Colonic mucosa (tissue), 4 donors: ENCODE measurements at regions not wholly inside any gene's neighbourhood (a gene's known extent, or its start where the extent isn't known, plus 50 kb on each side); places are given as distances from the start of the nearest gene placed in this dataset.

Experiments used
- DNase-seq: peaks from one replicate; pipeline ENCODE4 v3.0.0-alpha.2; 2020
- H3K27ac ChIP-seq: fragments of 200-600 bp; one replicate; pipeline ENCODE4 v1.8.0; 2021
- H3K27me3 ChIP-seq: fragments of 200-600 bp; one replicate; pipeline ENCODE4 v1.8.0; 2021
- H3K36me3 ChIP-seq: fragments of 200-600 bp; one replicate; pipeline ENCODE4 v1.8.0; 2021
- H3K4me1 ChIP-seq: fragments of 200-600 bp; one replicate; pipeline ENCODE4 v1.8.0; 2021; ENCODE audit warnings: mild to moderate bottlenecking
- H3K4me3 ChIP-seq: fragments of 200-600 bp; one replicate; pipeline ENCODE4 v1.8.0; 2021
- H3K9ac ChIP-seq, 2 donors: one replicate each; pipeline ENCODE4 v1.7.0; 2013; ENCODE audit warnings: control low read depth in 2 of 2, low read depth in 2 of 2, low read length in 2 of 2
- H3K9me3 ChIP-seq: fragments of 200-600 bp; one replicate; pipeline ENCODE4 v1.8.0; 2021
- CTCF ChIP-seq: fragments of 200-600 bp; IDR thresholded peaks from one replicate; pipeline ENCODE4 v1.8.0; 2022; ENCODE audit warnings: antibody characterized with exemption, mild to moderate bottlenecking
- intact Hi-C: fragments of 100-400 bp; cut with DNase I; formaldehyde crosslinking; loops from one replicate; pipeline ENCODE4 v1.14.1; 2022
- donor health status: healthy.
- donor health status: DM: no; HTN: no; CAD: no.
- donor health status: DM: no; HTN: no; CAD: no.

DNA sequence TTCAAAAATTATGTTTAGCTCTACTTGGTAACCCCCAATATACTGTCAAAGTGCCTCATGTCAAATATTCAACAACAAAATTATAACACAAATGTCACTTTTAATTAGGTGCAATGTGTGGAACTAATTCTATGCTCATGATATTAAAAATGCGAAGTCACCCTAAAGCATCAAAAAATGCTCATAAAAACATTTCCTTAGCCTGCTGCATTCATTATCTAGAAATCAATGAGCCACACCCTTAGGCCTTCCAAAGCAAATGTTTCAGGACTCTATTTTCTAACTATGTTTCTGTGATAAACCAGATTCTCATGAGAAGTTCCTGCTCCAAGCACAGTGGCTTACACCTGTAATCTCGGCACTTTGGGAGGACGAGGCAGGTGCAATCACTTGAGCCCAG, 75.0 kb upstream of the ANK3 start:
- H3K9ac ChIP-seq: no peak overlapping the region

DNA sequence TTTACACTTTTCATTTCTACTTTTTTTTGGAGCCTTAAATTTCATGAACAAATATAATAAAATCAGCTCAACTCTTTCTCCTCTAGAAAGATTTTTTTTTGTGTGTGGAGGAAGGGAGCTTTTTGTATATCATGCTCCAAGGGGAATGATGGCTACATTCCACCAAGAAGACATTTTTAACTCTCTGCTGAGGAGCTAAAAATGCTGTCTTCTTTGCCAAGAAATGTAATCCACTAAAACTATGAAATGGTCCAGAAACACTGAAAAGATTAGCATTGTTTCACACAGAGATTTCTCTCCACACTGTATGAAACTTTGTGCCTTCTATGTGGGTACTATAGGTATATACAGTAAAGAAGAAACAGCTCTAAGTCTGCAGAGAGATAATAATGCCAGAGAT, 74.1 kb upstream of the ANK3 start:
- H3K9ac ChIP-seq: no peak overlapping the region
- intact Hi-C loops: no loop called here
- TF ChIP-seq CTCF: no peak
- H3K36me3 ChIP-seq: no peaks in the 10 kb centered on the region
- H3K9me3 ChIP-seq: no peaks in the 10 kb centered on the region
- H3K4me1 ChIP-seq: no peaks in the 10 kb centered on the region
- H3K27me3 ChIP-seq: no peaks in the 10 kb centered on the region
- no peak overlapping the region for H3K4me3 ChIP-seq
- no peak for DNase-seq
- no peak overlapping the region for H3K27ac ChIP-seq

More for the DNA sequence above, 75.0 kb upstream of the ANK3 start:
- Histone ChIP-seq H3K4me1 (no peaks in the 10 kb centered on the region), H3K36me3 (no peaks in the 10 kb centered on the region), H3K4me3 (no peak overlapping the region), H3K9me3 (no peaks in the 10 kb centered on the region), H3K27ac (no peak overlapping the region), H3K27me3 (no peaks in the 10 kb centered on the region)
- TF ChIP-seq CTCF: no peak
- intact Hi-C loops: no loop called here
- DNase-seq: no peak

DNA sequence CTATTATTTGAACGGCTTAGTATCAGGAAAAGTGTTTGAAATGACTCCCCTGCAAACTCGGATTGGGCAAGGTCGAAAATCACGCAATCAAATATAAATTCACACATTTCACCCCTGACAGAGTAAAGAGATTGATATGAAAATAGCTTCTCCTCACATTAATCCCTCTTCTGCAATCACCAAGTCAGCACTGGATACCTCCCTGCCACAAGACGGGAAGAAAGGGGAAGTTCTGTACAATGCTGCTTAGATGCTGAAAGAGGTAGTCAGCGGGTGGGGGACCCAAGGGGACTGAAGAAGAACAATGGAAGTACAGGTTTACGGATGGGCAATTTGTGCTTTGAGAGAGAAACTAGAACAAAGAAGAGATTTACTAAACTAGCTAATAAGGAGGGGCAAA, 72.0 kb upstream of the ANK3 start:
- intact Hi-C loops: no loop called here

GRCh38 chr10:60459701-60460457, 70.2 kb upstream of the ANK3 start:
- Histone ChIP-seq H3K36me3 (no peaks in the 10 kb centered on the region), H3K9ac (no peak overlapping the region), H3K9me3 (no peaks in the 10 kb centered on the region), H3K27me3 (no peaks in the 10 kb centered on the region), H3K4me3 (no peak overlapping the region), H3K4me1 (no peaks in the 10 kb centered on the region), H3K27ac (no peak overlapping the region)
- intact Hi-C loops: no loop called here
- TF ChIP-seq CTCF: no peak
- no peak for DNase-seq

More for the DNA sequence above, 72.0 kb upstream of the ANK3 start:
- DNase-seq: no peak
- TF ChIP-seq CTCF: no peak
- no peak overlapping the region for H3K27ac ChIP-seq
- no peaks in the 10 kb centered on the region for H3K9me3 ChIP-seq
- H3K9ac ChIP-seq: no peak overlapping the region
- H3K4me3 ChIP-seq: no peak overlapping the region
- no peaks in the 10 kb centered on the region for H3K27me3 ChIP-seq
- no peaks in the 10 kb centered on the region for H3K4me1 ChIP-seq
- no peaks in the 10 kb centered on the region for H3K36me3 ChIP-seq

DNA sequence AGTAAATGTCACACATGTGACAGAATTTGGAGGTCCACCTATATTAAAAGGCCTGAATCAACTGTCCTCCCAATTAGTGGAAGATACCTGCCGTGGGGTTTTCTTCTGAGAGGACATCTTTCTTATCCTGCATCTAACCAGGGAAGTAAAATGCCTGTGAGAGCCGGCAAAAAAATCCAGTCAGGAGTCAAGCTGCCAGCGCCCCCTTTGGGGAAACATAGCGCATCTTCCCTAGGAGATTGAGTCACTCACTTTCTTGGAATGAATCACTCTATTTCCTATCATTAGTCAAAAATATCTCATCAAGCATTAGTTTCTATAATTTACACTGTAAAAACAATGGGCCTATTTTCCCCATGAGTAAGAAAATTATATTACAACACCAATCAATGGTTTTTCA, 66.4 kb upstream of the ANK3 start:
- Histone ChIP-seq H3K4me1 (no peaks in the 10 kb centered on the region), H3K4me3 (no peak overlapping the region), H3K36me3 (no peaks in the 10 kb centered on the region), H3K27me3 (no peaks in the 10 kb centered on the region), H3K9me3 (no peaks in the 10 kb centered on the region), H3K27ac (no peak overlapping the region), H3K9ac (no peak overlapping the region)
- DNase-seq: no peak
- TF ChIP-seq CTCF: no peak
- intact Hi-C loops: no loop called here
